NCI-H1105 treated with DMSO at 0.1 percent for 48 hours (cell line): ENCODE measurements at regions not wholly inside any gene's neighbourhood (a gene's known extent, or its start where the extent isn't known, plus 50 kb on each side); places are given as distances from the start of the nearest gene placed in this dataset.

Experiments used
- DNase-seq: peaks from one replicate; lab custom pipeline; 2025; lab: John Stamatoyannopoulos, UW

DNA sequence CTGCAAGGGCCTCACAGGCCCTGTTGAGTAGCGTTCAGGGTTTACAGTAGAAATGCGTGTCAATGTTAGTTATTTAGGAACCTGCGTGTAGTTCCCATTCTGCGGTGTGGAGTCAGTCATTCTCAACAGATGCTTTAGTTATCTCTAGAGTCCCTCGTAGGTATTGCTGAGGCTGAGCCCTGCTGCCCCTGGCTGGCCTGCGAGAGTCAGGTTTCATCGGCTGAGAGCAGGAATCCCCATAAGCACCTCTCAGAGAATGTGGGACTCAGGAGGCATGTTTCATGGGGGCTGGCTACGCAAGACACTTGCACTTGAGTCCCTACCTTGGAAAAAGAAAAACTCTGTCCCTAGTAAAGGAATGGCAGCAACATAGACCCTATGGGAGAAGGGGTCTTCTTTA is 347.5 kb upstream of the ASIC2 start:
- DNase-seq, result no peak

- no peak for DNase-seq
Observed at GRCh38 chr17:33642002-33642401, 348.9 kb upstream of the ASIC2 start.

GRCh38 chr17:33647956-33648355 is 354.9 kb upstream of the ASIC2 start:
- no peak for DNase-seq

DNA sequence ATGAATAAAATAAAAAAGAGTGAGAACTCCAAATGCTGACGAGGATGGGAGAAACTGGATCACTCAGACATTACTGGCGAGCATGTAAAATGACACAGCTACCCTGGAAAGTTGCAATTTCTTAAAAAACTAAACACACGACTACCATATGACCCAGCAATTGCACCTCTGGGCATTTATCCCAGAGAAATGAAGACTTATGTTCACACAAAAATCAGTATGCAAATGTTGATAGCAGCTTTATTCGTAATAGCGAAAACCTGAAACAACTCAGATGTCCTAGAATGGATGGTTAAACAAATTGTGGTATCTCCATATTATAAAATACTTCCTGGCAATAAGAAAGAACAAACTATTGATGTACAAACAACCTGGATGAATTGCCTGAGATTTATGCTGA is 357.2 kb upstream of the ASIC2 start:
- DNase-seq, result no peak

- DNase-seq, result no peak
Observed at GRCh38 chr17:33651686-33652085, 358.6 kb upstream of the ASIC2 start.

GRCh38 chr17:33652731-33653398 is 359.8 kb upstream of the ASIC2 start:
- DNase-seq, result no peak

GRCh38 chr17:33653399-33653788 is 360.3 kb upstream of the ASIC2 start:
- no peak for DNase-seq

- no peak for DNase-seq
Observed at GRCh38 chr17:33657181-33657580, 364.1 kb upstream of the ASIC2 start.

DNA sequence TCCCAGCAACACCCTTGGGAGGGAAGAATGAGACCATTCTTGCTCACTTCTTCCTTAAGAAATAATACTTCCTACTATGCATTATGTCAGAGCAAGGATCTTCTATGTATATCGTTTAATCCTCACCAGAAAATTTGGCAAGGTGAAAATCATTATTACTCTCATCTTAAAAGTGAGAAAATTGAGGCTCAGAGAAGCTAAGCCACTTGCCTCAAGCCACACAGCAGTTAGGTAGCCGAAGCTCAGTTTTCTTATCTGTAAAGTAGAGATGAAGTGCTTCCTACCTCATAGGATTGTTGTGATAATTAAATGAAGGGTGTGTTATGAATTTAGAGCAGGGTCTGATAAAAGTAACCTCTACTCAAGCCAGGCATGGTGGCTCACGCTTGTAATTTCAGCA is 368.9 kb upstream of the ASIC2 start:
- DNase-seq, result no peak

DNA sequence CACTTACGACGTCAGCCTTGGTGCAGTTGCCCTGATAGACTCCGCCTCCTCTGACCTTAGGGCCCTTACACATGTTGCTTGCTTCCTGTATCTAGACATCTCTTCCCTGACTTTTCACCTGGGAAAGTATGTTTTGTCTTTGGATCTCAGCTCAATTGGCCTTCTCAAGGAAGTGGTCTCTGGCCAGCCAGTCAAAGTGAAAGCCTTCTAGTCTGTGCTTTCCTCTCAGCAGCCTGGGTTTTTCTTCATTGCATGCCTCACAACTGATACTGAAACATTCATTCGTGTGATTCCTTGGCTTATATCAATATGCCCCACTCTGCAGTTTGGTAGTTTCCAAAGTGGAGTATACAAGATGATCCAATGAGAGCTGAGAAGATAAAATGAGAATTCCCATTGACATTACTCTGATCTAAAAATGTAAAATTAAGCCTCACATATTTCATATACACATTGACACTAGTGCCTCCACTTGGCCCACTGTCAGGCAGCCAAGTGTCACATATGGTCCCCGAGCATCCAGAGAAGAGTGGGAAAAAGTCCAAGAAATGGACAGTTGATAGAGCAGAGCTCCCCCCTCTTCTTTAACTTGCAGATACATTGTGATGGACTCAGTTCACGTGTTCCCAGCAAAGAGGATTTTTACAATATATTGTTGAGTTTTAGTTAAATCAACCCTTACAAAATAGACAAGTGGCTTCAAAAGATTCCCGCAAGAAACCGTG is 371.2 kb upstream of the ASIC2 start:
- DNase-seq, result no peak

GRCh38 chr17:33667052-33667509 is 374.0 kb upstream of the ASIC2 start:
- DNase-seq, result no peak

GRCh38 chr17:33667671-33668070 is 374.6 kb upstream of the ASIC2 start:
- DNase-seq, result no peak

GRCh38 chr17:33668516-33668915 is 375.4 kb upstream of the ASIC2 start:
- no peak for DNase-seq

DNA sequence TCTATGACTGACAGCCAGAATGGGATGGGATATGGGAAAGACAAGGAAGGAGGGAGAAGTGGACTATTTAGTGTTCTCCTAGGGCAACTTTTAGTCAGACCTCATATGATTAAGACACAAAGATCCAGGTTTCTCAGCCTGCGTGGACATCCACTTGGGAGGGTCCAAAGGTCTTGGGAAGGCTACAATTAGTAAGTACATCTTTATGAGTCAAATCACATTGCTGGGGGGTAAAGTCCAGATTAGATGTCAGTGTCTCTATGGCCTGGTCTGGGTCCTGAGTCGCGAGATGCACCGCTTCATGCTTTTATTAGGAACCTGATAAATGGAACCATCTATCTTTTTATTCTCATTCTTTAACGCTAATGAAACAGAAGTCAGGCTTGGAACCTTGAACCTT is 378.4 kb upstream of the ASIC2 start:
- no peak for DNase-seq

- DNase-seq, result peak; percentile 27
Observed at GRCh38 chr17:33674685-33675084, 381.6 kb upstream of the ASIC2 start.

DNA sequence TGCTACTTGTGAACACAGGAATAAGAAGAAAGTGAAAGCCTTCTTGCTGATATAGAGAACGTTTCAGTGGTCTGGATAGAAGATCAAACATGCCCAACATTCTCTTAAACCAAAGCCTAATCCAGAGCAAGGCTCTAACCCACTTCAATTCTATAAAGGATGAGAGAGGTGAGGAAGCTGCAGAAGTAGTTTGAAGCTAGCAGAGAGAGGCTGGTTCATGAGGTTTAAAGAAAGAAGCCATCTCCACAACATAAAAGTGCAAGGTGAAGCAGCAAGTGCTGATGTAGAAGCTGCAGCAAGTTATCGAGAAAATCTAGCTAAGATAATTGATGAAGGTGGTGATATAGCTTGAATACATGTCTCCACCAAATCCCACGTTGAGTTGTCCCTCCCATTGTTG is 383.3 kb upstream of the ASIC2 start:
- DNase-seq, result no peak

DNA sequence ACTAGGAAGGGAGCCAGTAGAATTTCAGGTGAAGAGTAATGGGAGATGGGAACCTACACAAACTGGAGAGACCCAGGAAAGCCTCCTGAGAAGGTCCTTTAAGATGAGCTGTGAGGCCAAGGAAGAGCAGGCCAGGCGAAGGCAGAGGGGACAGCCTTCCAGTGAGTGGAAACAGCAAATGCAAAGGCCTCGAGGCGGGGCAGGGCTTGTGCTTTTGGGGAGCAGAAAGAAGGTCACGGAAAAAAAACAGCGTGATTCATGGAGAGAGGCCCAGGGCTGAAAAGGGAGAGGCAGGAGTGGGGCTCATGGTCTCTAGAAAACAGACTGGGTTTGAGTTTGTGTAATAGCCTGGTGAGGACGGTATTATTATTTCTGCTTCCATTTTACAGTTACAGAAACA is 386.5 kb upstream of the ASIC2 start:
- DNase-seq, result no peak

DNA sequence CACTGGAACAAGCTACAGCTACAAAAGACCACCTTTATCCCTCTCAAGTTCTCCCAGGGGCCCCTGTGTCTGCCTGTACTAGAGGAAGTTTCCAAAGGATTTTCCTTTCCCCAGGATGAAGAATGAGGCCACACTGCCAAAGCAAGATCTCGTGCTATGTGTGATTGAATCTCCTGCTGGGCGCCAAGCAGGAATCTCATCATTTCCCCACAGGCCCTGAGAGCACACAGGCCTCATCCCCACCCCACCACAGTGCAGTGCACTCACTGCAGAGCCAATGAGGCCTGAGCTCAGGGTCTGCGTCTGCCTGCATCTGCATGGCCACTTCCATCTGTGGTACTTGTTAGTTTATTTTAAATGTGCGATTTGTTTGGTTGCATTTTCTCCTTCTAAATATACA is 387.4 kb upstream of the ASIC2 start:
- no peak for DNase-seq

- DNase-seq, result no peak
Observed at GRCh38 chr17:33682599-33682998, 389.5 kb upstream of the ASIC2 start.

GRCh38 chr17:33684735-33685134 is 391.6 kb upstream of the ASIC2 start:
- DNase-seq, result no peak

- no peak for DNase-seq
Observed at GRCh38 chr17:33686171-33686570, 393.1 kb upstream of the ASIC2 start.

DNA sequence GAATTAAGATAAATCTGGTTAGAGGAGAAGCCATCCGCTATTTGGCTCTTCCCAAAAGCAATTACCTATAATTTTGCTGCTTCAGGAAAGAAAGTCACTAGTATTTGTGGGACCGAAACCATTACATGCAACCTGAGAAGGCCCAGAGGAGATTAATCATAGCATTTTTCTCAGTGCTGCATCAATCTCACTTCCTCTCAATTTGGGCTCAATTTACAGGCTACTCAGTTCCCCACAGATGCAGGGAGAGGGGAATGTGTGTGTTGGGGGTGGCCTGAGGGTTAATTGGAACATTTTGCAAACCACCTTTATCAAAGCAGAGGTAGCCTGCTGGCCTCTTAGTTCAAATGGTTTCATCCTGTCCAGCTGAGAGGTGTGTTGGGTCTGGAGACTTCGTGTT is 394.7 kb upstream of the ASIC2 start:
- DNase-seq, result no peak

- DNase-seq, result no peak
Observed at GRCh38 chr17:33688771-33689170, 395.7 kb upstream of the ASIC2 start.

DNA sequence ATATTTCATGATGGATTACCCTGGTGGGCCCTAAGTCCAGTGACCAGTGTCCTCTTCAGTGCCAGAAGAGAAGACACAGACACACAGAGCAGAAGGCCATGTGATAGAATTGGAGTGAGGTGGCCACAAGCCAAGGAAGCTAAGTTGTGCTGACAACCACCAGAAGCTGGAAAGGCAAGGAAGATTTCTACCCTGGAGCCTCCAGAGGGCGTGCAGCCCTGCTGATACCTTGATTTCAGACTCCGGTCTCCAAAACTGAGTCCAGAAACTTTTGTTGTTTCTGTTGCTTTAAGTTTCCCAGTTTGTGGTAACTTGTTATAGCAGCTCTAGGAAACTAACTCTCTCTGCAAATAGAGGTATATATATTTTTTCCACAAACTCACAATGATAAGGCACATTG is 396.6 kb upstream of the ASIC2 start:
- no peak for DNase-seq
